NCI-H526 treated with DMSO at 0.1 percent for 48 hours (cell line): ENCODE measurements at regions not wholly inside any gene's neighbourhood (a gene's known extent, or its start where the extent isn't known, plus 50 kb on each side); places are given as distances from the start of the nearest gene placed in this dataset.

ENCODE experiments used
- DNase-seq: peaks from one replicate; lab custom pipeline; 2025; lab: John Stamatoyannopoulos, UW

GRCh38 chr3:177599326-177599725 lies 402.0 kb upstream of the TBL1XR1 start:
- DNase-seq = no peak

GRCh38 chr3:177599837-177600236 lies 402.6 kb upstream of the TBL1XR1 start:
- DNase-seq = no peak

GRCh38 chr3:177600411-177600810 lies 403.1 kb upstream of the TBL1XR1 start:
- no peak for DNase-seq

- no peak for DNase-seq
Measured at GRCh38 chr3:177601152-177601551, 403.9 kb upstream of the TBL1XR1 start.

GRCh38 chr3:177602601-177603147 lies 405.4 kb upstream of the TBL1XR1 start:
- DNase-seq = no peak

- DNase-seq = no peak
Measured at GRCh38 chr3:177603148-177603603, 405.9 kb upstream of the TBL1XR1 start.

GRCh38 chr3:177604181-177604580 lies 406.9 kb upstream of the TBL1XR1 start:
- DNase-seq = no peak

- DNase-seq = no peak
Measured at GRCh38 chr3:177606891-177607290, 409.6 kb upstream of the TBL1XR1 start.

- no peak for DNase-seq
Measured at GRCh38 chr3:177607589-177607988, 410.3 kb upstream of the TBL1XR1 start.

- no peak for DNase-seq
Measured at GRCh38 chr3:177608443-177608842, 411.2 kb upstream of the TBL1XR1 start.

GRCh38 chr3:177609613-177610012 lies 412.3 kb upstream of the TBL1XR1 start:
- no peak for DNase-seq

GRCh38 chr3:177610262-177610661 lies 413.0 kb upstream of the TBL1XR1 start:
- no peak for DNase-seq

- no peak for DNase-seq
Measured at GRCh38 chr3:177610686-177611633, 413.7 kb upstream of the TBL1XR1 start.

- DNase-seq = no peak
Measured at GRCh38 chr3:177611752-177612334, 414.6 kb upstream of the TBL1XR1 start.

GRCh38 chr3:177613901-177614300 lies 416.6 kb upstream of the TBL1XR1 start:
- no peak for DNase-seq

- DNase-seq = peak; percentile 16
Measured at GRCh38 chr3:177615015-177615414, 417.7 kb upstream of the TBL1XR1 start.

- no peak for DNase-seq
Measured at GRCh38 chr3:177618873-177619733, 421.8 kb upstream of the TBL1XR1 start.

- no peak for DNase-seq
Measured at GRCh38 chr3:177620073-177620472, 422.8 kb upstream of the TBL1XR1 start.

- DNase-seq = no peak
Measured at GRCh38 chr3:177622520-177622919, 425.2 kb upstream of the TBL1XR1 start.

GRCh38 chr3:177622982-177623617 lies 425.8 kb upstream of the TBL1XR1 start:
- no peak for DNase-seq
